Esophagus squamous epithelium (tissue), 4 donors: ENCODE measurements at regions not wholly inside any gene's neighbourhood (a gene's known extent, or its start where the extent isn't known, plus 50 kb on each side); places are given as distances from the start of the nearest gene placed in this dataset.

Experiments
- POLR2A ChIP-seq, 4 donors: fragments of 450-650 bp; IDR thresholded peaks; one replicate each; pipeline ENCODE4 v1.6.1; 2017; ENCODE audit warnings: antibody characterized with exemption in 4 of 4, mild to moderate bottlenecking in 4 of 4, moderate library complexity in 3 of 4
- TF ChIP-seq, protein P1 (sequence below), 6 experiments: fragments of 450-650 bp in 4 of 6; fragments of 200-600 bp in 2 of 6; sonication (generic) in 2 of 6; IDR thresholded peaks; one replicate each; pipeline ENCODE4 v1.5.1; 2016 to 2019; ENCODE audit warnings: antibody characterized with exemption in 6 of 6, mild to moderate bottlenecking in 4 of 6, moderate library complexity in 4 of 6

DNA sequence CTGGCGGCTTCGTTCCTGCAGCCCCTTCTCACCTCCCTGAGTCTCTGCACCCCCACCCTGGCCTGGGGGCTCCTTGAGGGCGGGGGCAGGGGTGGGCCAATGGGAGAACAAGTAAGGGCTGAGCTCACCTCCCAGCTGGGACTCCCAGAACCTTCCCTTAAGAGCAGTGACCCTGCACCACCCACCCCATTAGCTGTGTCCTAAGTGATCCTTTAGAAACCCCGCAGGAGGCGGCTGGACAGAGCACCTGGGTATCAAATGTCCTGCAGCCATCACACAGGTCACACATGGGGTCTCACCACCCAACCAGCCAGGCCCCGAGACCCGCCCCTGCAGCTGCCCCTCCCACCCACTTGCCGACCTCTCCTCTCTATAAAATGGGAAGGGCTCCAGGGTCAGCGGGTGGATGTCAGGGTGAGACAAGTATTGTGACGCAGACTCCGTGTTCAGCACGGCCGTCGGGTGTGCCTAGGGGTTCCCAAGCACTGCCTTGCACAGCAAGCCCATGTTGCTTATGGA is 151.2 kb upstream of the C14orf180 start:
- TF ChIP-seq, protein P1, sequence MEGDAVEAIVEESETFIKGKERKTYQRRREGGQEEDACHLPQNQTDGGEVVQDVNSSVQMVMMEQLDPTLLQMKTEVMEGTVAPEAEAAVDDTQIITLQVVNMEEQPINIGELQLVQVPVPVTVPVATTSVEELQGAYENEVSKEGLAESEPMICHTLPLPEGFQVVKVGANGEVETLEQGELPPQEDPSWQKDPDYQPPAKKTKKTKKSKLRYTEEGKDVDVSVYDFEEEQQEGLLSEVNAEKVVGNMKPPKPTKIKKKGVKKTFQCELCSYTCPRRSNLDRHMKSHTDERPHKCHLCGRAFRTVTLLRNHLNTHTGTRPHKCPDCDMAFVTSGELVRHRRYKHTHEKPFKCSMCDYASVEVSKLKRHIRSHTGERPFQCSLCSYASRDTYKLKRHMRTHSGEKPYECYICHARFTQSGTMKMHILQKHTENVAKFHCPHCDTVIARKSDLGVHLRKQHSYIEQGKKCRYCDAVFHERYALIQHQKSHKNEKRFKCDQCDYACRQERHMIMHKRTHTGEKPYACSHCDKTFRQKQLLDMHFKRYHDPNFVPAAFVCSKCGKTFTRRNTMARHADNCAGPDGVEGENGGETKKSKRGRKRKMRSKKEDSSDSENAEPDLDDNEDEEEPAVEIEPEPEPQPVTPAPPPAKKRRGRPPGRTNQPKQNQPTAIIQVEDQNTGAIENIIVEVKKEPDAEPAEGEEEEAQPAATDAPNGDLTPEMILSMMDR (IDR thresholded peaks at IDR 0.05): no peak
- no peak for TF ChIP-seq POLR2A (IDR thresholded peaks at IDR 0.05)
